Astrocyte (in vitro differentiated cells and primary cell): ENCODE measurements at regions not wholly inside any gene's neighbourhood (a gene's known extent, or its start where the extent isn't known, plus 50 kb on each side); places are given as distances from the start of the nearest gene placed in this dataset.

Experiments
- DNase-seq: peaks from one replicate; pipeline ENCODE4 v3.0.0-alpha.2; 2010; ENCODE audit warnings: low read depth
- FAIRE-seq: peaks from 2 replicates; lab custom pipeline; 2011; peaks lifted over from hg19 to GRCh38; lab: Jason Lieb, UNC
- H2AFZ ChIP-seq: 2 replicates; pipeline ENCODE4 v1.6.0; 2012; ENCODE audit warnings: low read depth, low read length, inconsistent platforms
- H3K27ac ChIP-seq: 2 replicates; pipeline ENCODE4 v1.5.1; 2011; ENCODE audit warnings: low read depth, low read length, inconsistent platforms
- H3K27me3 ChIP-seq: 2 replicates; pipeline ENCODE4 v1.6.0; 2011; ENCODE audit warnings: low read length, inconsistent platforms; ENCODE audit not compliant: insufficient read depth
- H3K36me3 ChIP-seq: 2 replicates; pipeline ENCODE4 v1.5.1; 2011; ENCODE audit warnings: low read length, inconsistent platforms; ENCODE audit not compliant: insufficient read depth
- H3K4me1 ChIP-seq: 2 replicates; pipeline ENCODE4 v1.5.1; 2011; ENCODE audit warnings: low read length, inconsistent platforms; ENCODE audit not compliant: insufficient read depth
- H3K4me2 ChIP-seq: 2 replicates; pipeline ENCODE4 v1.6.0; 2012; ENCODE audit warnings: low read length, inconsistent platforms
- H3K4me3 ChIP-seq: 2 replicates; pipeline ENCODE4 v1.5.1; 2011; ENCODE audit warnings: low read depth, mild to moderate bottlenecking, low read length, inconsistent platforms; ENCODE audit not compliant: insufficient read depth
- H3K79me2 ChIP-seq: 2 replicates; pipeline ENCODE4 v1.6.0; 2012; ENCODE audit warnings: mild to moderate bottlenecking, low read length, inconsistent platforms; ENCODE audit not compliant: insufficient read depth
- H3K9ac ChIP-seq: 2 replicates; pipeline ENCODE4 v1.6.0; 2012; ENCODE audit warnings: mild to moderate bottlenecking, low read length, inconsistent platforms
- H3K9me3 ChIP-seq: 2 replicates; pipeline ENCODE4 v1.5.1; 2012; ENCODE audit warnings: low read depth, mild to moderate bottlenecking, low read length, inconsistent platforms; ENCODE audit not compliant: insufficient read depth
- H4K20me1 ChIP-seq: 2 replicates; pipeline ENCODE4 v1.6.0; 2012; ENCODE audit warnings: low read length, inconsistent platforms; ENCODE audit not compliant: insufficient read depth
- H3K27ac Mint-ChIP-seq: one replicate; pipeline ENCODE4 v1.8.0; 2021; ENCODE audit warnings: mild to moderate bottlenecking, mixed read lengths; ENCODE audit not compliant: unreplicated experiment
- H3K27me3 Mint-ChIP-seq: one replicate; pipeline ENCODE4 v1.8.0; 2021; ENCODE audit warnings: low read depth, mixed read lengths; ENCODE audit not compliant: unreplicated experiment
- H3K36me3 Mint-ChIP-seq: one replicate; pipeline ENCODE4 v1.8.0; 2021; ENCODE audit warnings: low read depth, mixed read lengths; ENCODE audit not compliant: unreplicated experiment
- H3K4me1 Mint-ChIP-seq: one replicate; pipeline ENCODE4 v1.8.0; 2021; ENCODE audit warnings: low read depth, mixed read lengths; ENCODE audit not compliant: unreplicated experiment
- H3K4me3 Mint-ChIP-seq: one replicate; pipeline ENCODE4 v1.8.0; 2021; ENCODE audit warnings: mild to moderate bottlenecking, moderate library complexity, mixed read lengths; ENCODE audit not compliant: unreplicated experiment
- H3K9me3 Mint-ChIP-seq: one replicate; pipeline ENCODE4 v1.8.0; 2021; ENCODE audit warnings: mild to moderate bottlenecking, mixed read lengths; ENCODE audit not compliant: unreplicated experiment
- EZH2 ChIP-seq: IDR thresholded peaks from 2 replicates; pipeline ENCODE4 v1.6.1; 2012; ENCODE audit warnings: mild to moderate bottlenecking, low read length, inconsistent platforms; ENCODE audit not compliant: insufficient read depth
- TF ChIP-seq, protein P1 (sequence below): IDR thresholded peaks from 2 replicates; pipeline ENCODE4 v1.5.1; 2011; ENCODE audit warnings: low read depth, mild to moderate bottlenecking, inconsistent platforms, low read length, moderate library complexity; ENCODE audit not compliant: insufficient read depth

DNA sequence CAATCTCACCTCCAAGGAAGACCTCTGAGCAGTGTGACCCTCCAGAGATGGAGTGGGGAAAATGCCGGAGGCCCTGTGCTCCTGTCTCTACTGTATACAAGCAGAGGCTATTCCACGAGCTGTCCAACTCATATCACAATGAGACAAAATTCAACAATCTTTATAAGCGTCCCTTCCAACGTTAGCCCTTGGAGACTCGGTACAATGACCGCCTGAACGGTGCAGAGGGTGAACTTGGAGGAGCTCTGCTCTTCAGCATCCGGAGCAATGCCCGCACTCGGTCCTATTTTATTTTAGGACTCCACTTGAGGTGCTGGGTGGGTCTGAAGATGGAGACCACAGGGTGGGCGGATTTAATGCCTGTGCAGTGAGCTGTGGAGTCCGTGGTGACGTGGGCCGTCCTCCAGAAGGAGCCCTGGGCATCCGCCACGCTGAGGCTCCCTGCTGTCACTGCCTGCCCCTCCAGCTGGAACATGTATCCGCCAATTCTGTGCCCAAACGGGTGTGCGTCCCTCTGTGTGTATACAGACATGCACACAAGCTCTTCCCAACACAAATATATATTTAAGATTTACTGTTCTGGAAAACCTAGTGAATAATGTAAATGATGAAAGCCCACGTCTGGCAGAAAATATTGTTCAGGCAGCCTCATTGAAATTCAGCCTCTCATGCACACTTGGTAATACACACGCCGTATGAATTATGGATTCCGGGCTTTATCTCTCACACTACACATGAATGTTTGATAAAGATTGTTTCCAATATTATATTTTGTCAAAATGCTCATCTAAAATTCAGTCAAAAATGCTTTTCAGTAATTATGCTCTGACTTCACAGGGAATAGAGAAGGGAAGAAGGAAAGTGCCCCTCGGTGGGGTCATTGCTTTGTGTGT, 239.9 kb upstream of the ZMIZ1 start:
- DNase-seq (no peak), FAIRE-seq (no peak)
- Histone ChIP-seq H3K9ac (no peak overlapping the region), H3K79me2 (no peaks in the 10 kb centered on the region), H3K27me3 (peaks cover 4% of the 10 kb centered on the region), H3K4me3 (no peak overlapping the region), H3K27ac (no peak overlapping the region), H4K20me1 (no peaks in the 10 kb centered on the region), H3K4me1 (peaks cover 18% of the 10 kb centered on the region), H3K4me2 (no peak overlapping the region), H2AFZ (no peak overlapping the region), H3K9me3 (peaks cover 7% of the 10 kb centered on the region), H3K36me3 (no peaks in the 10 kb centered on the region)
- Mint-ChIP-seq H3K9me3 (peaks cover 26% of the 10 kb centered on the region), H3K36me3 (no peaks in the 10 kb centered on the region), H3K27me3 (peaks cover 42% of the 10 kb centered on the region), H3K4me3 (no peak overlapping the region), H3K4me1 (peaks cover 22% of the 10 kb centered on the region), H3K27ac (no peak overlapping the region)
- TF ChIP-seq, protein P1, sequence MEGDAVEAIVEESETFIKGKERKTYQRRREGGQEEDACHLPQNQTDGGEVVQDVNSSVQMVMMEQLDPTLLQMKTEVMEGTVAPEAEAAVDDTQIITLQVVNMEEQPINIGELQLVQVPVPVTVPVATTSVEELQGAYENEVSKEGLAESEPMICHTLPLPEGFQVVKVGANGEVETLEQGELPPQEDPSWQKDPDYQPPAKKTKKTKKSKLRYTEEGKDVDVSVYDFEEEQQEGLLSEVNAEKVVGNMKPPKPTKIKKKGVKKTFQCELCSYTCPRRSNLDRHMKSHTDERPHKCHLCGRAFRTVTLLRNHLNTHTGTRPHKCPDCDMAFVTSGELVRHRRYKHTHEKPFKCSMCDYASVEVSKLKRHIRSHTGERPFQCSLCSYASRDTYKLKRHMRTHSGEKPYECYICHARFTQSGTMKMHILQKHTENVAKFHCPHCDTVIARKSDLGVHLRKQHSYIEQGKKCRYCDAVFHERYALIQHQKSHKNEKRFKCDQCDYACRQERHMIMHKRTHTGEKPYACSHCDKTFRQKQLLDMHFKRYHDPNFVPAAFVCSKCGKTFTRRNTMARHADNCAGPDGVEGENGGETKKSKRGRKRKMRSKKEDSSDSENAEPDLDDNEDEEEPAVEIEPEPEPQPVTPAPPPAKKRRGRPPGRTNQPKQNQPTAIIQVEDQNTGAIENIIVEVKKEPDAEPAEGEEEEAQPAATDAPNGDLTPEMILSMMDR: no peak
- no peak for TF ChIP-seq EZH2

DNA sequence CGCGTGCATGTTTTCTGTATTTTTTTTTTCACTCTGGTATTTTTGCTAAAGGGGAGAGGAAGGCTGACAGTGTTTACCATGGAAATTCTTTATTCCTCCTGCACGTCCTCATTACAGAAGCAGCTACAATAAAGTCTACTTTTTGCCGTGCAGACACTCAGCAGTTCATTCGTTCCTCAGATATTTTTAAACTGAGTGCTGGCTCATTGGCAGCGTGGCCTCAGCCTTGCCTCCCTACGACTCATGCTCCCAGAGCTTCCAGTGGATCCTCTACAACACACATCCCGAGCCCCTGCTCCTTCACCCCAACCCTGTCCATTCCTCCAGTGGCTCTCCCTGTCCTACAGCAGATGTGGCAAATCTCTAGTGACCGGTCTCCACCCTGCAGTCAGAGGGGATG, 239.2 kb upstream of the ZMIZ1 start:
- no peak for TF ChIP-seq EZH2
- TF ChIP-seq, protein P1: no peak
- Histone ChIP-seq H4K20me1 (no peaks in the 10 kb centered on the region), H3K36me3 (no peaks in the 10 kb centered on the region), H3K79me2 (no peaks in the 10 kb centered on the region), H3K27ac (no peak overlapping the region), H3K9me3 (peaks cover 5% of the 10 kb centered on the region), H3K27me3 (peaks cover 4% of the 10 kb centered on the region), H3K9ac (no peak overlapping the region), H3K4me2 (no peak overlapping the region), H3K4me3 (no peak overlapping the region), H2AFZ (no peak overlapping the region), H3K4me1 (peaks cover 18% of the 10 kb centered on the region)
- Mint-ChIP-seq H3K4me3 (no peak overlapping the region), H3K27me3 (peaks cover 36% of the 10 kb centered on the region), H3K36me3 (no peaks in the 10 kb centered on the region), H3K27ac (peak overlapping the region; percentile 66), H3K9me3 (peaks cover 21% of the 10 kb centered on the region), H3K4me1 (peaks cover 22% of the 10 kb centered on the region)
- DNase-seq (peak; percentile 8), FAIRE-seq (no peak)
